ENCODE measurements at regions not wholly inside any gene's neighbourhood (a gene's known extent, or its start where the extent isn't known, plus 50 kb on each side); places are given as distances from the start of the nearest gene placed in this dataset.
"Not testable (repeated sequence)": the region's sequence is repeated elsewhere in the genome, so short reads cannot be mapped to it uniquely, and the experiment has no call there.

DNA sequence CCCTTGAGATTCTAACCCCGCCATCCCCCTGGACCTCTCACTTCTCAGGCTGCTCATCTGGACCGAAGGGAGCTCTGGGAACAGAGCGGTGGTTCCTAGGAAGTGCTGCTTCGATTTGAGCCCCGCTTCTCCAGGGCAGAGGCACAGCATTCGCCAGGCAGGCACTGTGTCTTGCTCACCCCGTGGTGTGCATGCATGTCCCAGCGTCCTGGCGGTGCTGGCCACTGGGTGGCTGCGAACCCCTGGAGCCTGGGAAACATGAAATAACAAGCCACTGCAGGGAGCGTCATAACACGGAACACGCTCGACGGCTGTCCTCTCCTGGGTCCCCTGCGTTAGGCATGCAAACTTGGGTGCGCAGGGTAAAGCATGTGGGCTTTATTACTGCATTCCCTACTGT, 4040.3 kb upstream of the TPTE start:
- DNase-seq (ENCODE audit: low read depth, low spot score); H3K4me3 ChIP-seq (ENCODE audit: low read length): not testable (repeated sequence)

DNA sequence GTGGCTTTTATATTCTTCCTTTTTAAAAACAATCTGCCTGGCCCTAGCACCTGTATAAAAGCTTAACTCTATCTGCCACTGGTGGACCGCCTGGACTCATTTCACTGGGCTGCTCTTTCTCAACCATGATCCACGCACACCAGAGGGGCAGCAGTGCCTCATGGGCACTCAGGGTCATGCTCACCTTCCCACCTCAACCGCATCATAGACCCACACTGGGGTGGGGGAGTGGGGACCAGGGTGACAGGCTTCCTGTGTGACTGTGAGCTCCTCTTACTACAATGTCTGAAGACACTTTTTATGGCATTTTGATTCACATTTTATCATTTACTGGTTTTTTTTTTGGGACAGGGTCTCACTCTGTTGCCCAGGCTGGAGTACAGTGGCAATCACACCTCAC, 4038.8 kb upstream of the TPTE start:
- H3K4me3 ChIP-seq (ENCODE audit: low read length); DNase-seq (ENCODE audit: low read depth, low spot score): not testable (repeated sequence)

DNA sequence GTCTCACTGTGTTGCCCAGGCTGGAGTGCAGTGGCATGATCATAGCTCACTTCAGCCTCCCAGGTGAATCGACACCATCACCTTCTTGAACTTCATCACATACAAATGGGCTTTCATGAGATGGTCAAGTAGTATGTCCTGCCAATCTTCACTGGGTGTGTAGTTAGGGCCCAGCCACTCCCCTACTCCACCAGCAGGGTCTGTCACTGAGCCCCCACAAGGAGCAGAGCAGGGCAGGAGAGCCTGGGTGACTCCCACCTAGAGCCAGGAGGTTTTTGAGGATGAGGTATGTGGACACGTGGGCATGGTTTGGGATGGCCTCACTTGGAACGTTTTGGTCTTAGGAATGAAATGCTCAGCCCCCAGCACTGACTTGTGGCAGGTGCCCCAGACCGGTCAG, 4037.7 kb upstream of the TPTE start:
- not testable (repeated sequence) for H3K4me3 ChIP-seq (ENCODE audit: low read length); DNase-seq (ENCODE audit: low read depth, low spot score)

DNA sequence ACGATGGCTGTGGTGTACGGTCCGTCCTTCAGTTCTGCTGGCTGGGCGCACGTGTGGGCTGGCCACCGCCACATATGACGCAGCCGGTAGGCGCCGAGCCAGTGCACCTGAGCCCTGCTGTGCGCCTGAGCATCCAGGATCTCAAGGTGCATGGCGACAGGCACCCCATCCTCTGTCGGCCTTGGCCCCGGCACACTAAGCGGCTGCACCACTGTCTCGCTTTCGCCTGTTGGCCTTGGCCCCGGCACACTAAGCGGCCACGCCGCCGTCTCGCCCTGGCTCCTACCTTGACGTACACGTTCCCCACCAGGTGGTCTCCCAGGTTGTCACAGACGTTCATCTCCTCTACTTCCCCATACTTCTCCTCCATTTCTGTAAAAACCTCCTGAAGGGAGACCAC, 4034.6 kb upstream of the TPTE start:
- DNase-seq (ENCODE audit: low read depth, low spot score); H3K4me3 ChIP-seq (ENCODE audit: low read length): not testable (repeated sequence)

DNA sequence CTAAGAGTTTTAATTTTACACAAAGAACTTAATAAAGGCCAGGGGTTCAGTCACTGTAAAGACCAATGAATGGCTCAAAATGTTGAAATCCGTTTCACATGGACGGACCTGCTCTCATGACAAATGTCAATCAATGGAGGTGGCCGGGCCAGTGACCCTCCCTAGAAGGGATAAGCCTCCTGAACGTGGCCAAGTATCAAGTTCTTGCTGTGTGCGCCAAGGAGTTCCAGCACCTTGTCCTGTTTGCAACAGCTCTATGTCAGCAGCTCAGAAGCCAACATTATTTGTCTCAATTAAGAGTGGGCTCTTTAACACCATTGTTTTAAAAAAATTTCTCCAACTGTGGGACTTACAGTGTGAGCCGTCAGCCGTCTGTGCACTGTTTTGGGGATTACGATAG, 4028.7 kb upstream of the TPTE start:
- DNase-seq (ENCODE audit: low read depth, low spot score); H3K4me3 ChIP-seq (ENCODE audit: low read length): not testable (repeated sequence)

DNA sequence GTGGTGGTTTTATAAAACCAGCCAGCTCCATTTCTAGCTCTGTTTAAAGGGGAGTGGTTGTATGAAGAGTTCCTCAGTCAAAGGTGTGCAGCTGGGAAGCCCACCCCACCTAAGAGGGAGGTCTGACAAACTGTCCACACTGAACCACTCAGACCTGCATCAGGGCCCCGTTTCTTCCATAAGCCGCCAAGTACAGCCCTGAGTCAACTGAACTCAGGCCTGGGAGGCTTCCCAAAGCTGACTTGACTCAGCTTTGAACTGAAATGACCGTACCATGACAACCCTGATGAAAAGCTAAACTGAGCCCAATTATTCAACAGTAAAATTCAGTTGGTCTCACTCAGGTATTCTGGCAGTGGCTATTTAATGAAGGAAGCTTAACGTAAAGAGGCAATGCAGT, 4027.4 kb upstream of the TPTE start:
- H3K4me3 ChIP-seq (ENCODE audit: low read length); DNase-seq (ENCODE audit: low read depth, low spot score): not testable (repeated sequence)

DNA sequence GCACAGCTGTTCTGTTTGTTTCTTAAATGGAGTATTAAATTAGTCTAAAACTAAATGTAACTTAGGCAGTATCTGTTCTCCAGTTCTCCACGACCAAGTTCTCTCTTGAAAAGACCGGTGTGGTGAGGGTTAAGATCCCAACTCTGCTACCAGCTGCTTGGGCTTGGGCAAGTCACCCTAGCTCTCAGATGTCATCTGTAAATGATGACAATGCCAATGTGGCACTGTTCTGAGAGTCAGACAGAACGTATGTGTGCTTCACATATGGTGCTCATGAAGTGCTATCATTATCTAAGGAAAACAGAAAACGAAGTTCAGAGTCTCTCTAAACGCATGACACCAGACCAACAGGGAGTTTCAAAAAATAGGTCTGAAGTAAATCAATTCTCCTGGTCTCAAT, 4025.0 kb upstream of the TPTE start:
- H3K4me3 ChIP-seq (ENCODE audit: low read length); DNase-seq (ENCODE audit: low read depth, low spot score): not testable (repeated sequence)

DNA sequence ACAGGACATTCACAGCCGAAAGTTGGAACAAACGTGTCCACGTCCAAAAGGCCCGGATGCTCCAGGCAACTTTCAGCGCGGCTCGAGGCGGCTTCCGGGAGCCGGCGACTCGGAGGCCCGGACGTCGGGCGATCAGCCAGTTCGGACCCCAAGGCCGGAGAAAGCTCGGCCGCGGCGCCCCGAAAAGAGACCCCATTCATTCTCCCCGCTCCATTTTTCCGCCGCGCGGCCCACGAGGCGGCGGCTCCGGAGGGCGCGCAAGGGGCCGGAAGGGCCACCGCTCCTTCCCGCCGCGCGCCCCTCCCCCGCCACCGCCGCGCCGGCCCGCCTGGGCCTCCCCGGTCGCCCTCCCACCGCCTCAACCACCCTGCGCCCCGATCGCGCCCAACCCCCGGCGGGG, 4022.7 kb upstream of the TPTE start:
- H3K4me3 ChIP-seq (ENCODE audit: low read length); DNase-seq (ENCODE audit: low read depth, low spot score): not testable (repeated sequence)

DNA sequence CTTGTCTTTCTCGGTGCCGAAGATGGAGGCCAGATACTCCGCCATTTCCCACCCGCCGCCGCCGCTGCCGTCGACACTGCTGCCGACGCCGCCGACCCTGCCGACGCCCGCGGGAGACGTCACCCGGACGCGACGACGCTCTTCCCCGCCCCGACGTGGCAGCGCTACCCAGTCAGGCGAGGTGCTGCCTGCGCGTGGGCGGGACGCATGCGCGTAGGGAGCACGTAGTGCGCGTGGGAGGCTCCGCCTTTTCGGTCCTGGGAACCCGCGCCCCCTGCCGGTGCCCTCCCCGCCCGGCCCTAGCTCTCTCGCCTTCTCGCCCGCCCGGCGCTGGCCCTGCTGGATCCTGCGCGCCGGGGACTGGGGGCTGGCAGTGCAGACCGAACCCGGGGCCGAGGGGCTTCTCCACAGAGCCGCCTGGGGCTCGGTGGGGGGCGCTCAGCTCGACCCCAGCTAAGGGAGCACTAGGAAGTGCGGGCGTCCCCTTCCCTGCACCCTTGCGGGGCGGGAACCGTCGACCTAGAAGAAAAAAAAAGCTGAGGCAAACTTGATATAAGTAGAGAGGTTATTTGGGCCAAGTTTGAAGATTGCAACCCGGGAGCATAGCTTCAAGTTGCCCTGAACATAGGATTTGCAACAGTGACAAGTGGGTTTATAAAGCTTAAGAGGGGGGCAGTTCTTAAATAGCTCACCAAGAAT, 4022.1 kb upstream of the TPTE start:
- H3K4me3 ChIP-seq (ENCODE audit: low read length); DNase-seq (ENCODE audit: low read depth, low spot score): not testable (repeated sequence)

DNA sequence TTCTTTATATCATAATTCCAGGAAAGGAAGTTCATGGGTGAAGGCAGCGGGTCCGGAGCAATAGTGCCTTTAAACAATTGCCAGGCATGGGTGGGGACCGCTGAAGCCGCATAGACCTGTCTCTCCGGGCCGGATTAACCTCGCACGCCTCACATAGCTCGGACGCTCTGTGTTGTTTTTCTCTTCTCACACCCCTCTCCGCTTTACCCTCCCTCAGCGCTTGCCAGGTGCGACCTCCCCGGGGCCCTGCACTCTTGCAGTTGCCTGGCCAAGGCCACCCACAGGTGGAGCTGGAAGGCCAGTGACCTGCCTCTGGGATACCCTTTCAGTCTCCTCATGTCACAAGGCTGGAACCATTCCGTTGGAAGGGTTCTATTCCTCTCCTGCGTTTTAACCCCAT, 4021.5 kb upstream of the TPTE start:
- not testable (repeated sequence) for H3K4me3 ChIP-seq (ENCODE audit: low read length); DNase-seq (ENCODE audit: low read depth, low spot score)

DNA sequence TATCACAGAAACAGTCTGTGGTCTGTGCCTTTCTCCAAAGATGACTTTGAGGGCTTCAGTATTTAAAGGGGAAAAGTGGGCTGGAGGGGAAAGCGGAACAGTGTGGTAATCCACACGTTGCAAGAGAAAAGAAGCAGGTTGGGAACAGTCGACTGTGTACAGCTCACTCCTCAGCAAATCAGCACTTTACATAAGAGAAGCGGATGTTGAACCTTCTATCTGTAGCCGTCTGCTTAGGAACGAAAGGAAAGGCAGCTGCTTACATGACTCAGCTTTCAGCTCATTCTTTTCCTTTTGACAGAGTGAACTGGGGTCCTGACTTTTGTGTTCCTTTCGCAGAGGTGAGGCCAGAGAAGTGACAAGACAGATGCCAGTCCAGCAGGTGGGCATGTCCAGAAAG, 4020.7 kb upstream of the TPTE start:
- not testable (repeated sequence) for DNase-seq (ENCODE audit: low read depth, low spot score); H3K4me3 ChIP-seq (ENCODE audit: low read length)

DNA sequence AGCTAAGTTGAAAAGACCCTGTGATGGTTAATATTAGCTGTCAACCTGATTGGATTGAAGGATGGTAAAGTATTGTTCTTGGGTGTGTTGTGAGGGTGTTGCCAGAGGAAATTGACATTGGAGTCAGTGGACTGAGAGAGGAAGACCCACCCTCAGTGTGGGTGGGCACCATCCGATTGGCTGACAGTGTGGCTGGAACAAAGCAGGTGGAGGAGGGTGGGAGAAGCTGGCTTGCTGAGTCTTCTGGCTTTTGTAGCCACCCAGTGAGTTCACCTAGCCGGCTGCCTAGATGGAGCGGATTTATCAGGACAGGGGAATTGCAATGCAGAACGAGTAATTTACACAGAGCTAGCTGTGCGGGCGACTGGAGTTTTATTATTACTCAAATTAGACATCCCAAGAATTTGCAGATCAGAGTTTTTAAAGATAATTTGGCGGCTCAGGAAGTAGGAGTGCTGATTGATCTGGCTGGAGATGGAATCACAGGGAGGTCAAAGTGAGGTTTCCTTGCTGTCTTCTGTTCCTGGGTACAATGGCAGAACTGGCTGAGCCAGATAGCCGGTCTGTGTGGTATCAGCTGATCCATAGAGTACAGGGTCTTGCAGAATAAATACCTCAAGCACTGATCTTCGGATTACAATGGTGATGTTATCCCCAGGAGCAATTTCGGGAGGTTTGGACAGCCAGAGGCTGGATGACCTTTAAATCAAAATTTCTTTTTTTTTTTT, 4015.1 kb upstream of the TPTE start:
- not testable (repeated sequence) for H3K4me3 ChIP-seq (ENCODE audit: low read length); DNase-seq (ENCODE audit: low read depth, low spot score)

DNA sequence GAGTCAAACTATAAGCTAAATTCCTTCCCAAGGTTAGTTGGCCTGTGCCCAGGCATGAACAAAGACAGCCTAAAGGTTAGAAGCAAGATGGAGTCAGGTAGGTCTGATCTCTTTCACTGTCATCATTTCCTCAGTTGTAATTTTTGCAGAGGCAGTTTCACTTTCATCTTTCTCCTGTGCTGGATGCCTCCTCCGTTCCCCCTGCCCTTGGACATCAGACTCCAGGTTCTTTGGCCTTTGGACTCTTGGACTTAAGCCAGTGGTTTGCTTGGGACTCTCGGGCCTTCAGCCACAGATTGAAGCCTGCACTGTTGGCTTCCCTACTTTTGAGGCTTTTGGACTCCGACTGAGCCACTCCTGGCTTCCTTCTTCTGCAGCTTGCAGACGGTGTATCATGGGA, 4013.8 kb upstream of the TPTE start:
- DNase-seq (ENCODE audit: low read depth, low spot score); H3K4me3 ChIP-seq (ENCODE audit: low read length): not testable (repeated sequence)

DNA sequence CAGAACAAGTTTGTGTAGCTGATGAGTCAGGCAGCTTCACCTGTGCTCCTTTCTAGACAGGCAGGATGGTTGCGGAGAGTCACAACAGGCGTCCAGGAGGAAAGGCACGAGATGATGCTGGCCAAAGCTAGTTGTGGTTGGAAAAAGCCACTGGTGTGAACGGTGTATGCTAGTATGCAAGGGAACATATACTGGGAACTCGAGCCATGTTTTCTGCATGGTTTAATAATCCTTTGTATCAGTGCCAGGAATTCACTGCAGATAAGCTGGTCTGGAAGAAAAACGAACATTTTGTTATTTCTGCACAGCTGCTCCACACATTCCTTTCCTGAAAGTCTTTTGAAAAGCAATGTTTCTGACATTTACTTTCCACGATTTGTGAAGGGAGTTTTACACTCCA, 3999.6 kb upstream of the TPTE start:
- not testable (repeated sequence) for DNase-seq (ENCODE audit: low read depth, low spot score); H3K4me3 ChIP-seq (ENCODE audit: low read length)

DNA sequence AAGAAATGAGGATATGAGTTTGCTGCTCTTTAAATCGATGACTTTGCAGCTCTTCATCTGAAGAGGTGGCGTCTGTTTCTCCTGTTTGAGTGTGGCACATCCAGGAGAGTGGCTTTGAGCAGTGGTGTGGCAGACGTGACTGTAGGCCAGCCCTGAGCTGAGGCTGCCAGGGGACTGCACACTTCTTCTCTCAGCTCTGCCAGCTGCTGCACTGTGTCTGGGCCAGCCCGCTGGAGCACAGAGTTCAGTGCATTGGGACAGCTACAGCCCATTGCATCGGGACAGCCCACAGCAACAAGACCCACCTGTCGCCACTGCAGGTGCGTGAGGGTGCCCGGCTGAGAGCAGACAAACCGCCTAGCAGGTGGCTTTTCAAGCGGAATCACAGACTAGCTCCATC, 3995.2 kb upstream of the TPTE start:
- not testable (repeated sequence) for DNase-seq (ENCODE audit: low read depth, low spot score); H3K4me3 ChIP-seq (ENCODE audit: low read length)

DNA sequence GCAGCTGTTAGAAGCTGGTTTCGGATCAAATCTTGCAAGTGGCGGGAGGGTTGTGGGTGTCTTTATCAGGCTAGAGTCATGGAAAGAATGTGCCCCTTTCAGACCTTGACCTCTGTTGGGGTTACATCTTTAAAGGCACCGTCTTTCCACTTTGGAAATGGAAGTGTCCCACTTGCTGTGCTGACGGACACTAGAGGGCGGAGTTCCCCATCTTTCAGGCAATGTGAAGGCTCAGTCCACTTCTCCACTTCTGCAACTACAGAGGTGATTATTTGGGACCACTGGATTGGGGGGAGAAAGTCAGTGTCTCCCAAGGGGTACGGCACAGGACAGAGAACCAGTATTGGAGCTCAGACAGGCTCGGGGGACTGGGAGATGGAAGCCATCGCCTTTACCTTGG, 3990.7 kb upstream of the TPTE start:
- H3K4me3 ChIP-seq (ENCODE audit: low read length); DNase-seq (ENCODE audit: low read depth, low spot score): not testable (repeated sequence)

DNA sequence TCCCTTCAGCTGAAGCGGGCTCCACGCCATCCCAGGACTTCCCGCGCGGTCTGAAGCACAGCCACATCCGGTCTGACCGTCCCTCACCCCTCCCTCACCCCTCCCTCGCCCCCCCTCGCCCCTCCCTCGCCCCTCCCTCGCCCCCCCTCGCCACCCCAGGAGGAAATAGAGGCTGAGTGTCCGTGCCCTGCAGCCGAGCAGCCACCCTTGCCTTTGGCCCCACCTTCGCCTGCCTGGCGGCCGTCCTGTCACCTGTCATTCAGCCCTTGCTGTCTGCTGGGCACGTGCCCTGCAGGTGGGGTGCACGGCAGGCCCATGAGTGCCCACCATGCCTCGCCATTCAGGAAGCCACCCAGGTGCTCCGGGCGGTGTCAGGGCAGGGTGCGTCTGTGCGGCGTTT, 3988.1 kb upstream of the TPTE start:
- DNase-seq (ENCODE audit: low read depth, low spot score); H3K4me3 ChIP-seq (ENCODE audit: low read length): not testable (repeated sequence)

DNA sequence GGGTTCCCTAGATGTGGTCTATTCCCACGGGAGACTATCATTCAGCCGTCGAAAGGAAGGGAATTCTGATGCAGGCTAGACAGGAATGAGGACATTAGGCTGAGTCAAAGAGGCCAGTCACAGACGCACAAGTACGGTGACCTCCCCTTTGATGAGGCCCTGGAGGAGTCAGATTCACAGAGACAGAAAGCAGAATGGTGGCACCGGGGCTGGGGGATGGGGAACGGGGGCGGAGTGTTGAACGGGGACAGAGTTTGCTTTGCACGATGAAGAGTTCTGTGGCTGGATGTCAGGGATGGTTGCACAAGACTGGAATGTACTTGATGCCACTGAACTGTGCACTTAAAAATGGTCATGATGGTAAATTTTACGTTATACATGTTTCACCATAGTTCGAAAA, 3983.1 kb upstream of the TPTE start:
- not testable (repeated sequence) for DNase-seq (ENCODE audit: low read depth, low spot score); H3K4me3 ChIP-seq (ENCODE audit: low read length)

DNA sequence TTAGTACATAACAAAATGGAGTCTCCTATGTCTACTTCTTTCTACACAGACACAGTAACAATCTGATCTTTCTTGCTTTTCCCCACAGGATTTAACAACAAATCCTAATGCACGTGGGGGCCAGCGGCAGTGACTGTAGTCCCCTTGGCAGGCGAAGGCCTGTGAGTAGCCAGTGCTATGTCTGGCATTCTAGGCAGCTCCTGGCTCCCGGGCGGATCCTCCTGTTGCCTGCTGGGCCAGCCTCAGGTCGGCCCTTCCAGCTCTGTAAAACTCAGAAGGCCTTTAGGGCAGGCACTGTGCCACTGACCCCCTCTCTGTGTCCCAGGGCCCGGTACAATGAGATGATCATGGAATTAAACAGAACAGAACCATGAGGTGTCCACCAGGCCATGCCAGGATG, 3981.7 kb upstream of the TPTE start:
- not testable (repeated sequence) for DNase-seq (ENCODE audit: low read depth, low spot score); H3K4me3 ChIP-seq (ENCODE audit: low read length)

DNA sequence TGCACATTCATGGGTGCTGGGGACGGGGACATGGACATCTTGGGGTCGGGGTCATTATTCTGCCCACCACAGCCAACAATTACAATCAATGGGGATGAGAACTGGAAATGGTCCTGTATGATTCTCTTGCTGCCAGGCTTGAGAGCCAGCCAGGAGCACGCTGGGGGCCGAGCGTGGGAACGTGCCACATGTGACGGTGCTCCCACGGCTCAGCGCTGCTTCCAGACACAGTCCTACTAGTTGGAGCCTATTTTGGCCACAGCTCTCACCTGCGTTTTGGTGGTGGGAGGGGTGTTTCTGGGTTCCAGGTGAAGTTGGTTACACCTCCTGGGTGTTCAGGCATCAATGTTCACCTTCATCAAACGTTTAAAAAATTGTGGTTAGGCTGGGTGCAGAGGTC, 3980.3 kb upstream of the TPTE start:
- DNase-seq (ENCODE audit: low read depth, low spot score); H3K4me3 ChIP-seq (ENCODE audit: low read length): not testable (repeated sequence)

DNA sequence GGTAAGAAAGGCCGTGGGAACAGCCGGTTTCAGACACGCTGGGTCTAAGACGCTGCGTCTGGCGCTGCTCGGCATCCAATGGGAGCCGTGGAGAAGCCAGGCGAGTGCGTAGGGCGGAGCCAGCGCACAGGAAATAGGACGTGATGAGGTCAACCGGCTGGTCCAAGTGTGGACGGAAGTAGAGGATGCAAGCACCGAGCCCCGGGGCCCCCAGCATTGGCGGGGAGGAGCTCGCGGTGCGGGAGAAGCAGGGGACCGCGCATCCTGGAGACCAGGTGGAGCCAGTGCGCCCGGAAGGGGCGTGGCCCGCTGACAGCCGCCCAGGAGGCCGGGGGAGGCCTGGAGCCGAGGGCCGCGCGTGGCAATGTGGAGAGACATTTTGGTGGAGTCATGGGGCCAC, 3976.1 kb upstream of the TPTE start:
- H3K4me3 ChIP-seq (ENCODE audit: low read length); DNase-seq (ENCODE audit: low read depth, low spot score): not testable (repeated sequence)
